SK-N-MC (cell line): ENCODE measurements at regions not wholly inside any gene's neighbourhood (a gene's known extent, or its start where the extent isn't known, plus 50 kb on each side); places are given as distances from the start of the nearest gene placed in this dataset.

ENCODE experiments used
- EZH2 ChIP-seq: fragments of 200-600 bp; sonication (generic); IDR thresholded peaks from one replicate; pipeline ENCODE4 v1.6.1; 2017; ENCODE audit warnings: antibody characterized with exemption
- POLR2AphosphoS5 ChIP-seq: IDR thresholded peaks from 2 replicates; pipeline ENCODE4 v1.6.1; 2012; ENCODE audit warnings: mild to moderate bottlenecking, low read depth, low read length, borderline replicate concordance

DNA sequence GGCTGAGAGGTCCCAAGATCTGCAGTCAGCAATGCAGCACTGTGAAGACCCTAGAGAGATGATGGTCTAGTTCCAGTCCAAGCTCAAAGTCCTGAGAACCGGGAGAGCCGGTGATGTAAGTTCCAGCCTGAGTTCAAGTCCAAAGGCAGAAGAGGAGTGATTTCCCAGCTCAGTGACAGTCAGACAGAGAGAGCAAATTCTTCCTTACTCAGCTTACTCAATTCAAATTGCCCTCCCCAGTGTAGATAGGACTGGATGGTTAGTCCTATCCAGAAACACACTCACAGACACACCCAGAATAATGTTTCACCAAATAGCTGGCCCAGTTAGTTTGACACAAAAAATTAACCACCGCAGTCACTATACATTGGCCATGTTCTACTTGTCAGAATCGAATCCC, 185.5 kb upstream of the MYO3A start:
- no peak for TF ChIP-seq POLR2AphosphoS5
- TF ChIP-seq EZH2, result no peak
